Lung (tissue), 11 donors: ENCODE measurements at regions not wholly inside any gene's neighbourhood (a gene's known extent, or its start where the extent isn't known, plus 50 kb on each side); places are given as distances from the start of the nearest gene placed in this dataset.
"Not testable (repeated sequence)": the region's sequence is repeated elsewhere in the genome, so short reads cannot be mapped to it uniquely, and the experiment has no call there.

Source experiments
- ATAC-seq: fragments of 200-7000 bp; cut with Tn5 transposase; one replicate; pipeline ENCODE4 v1.9.1; 2020; ENCODE audit warnings: moderate number of reproducible peaks; ENCODE audit not compliant: insufficient read depth, low FRiP score
- DNase-seq, 3 donors: peaks; one replicate each; pipeline ENCODE4 v3.0.0-alpha.2; 2013 to 2017
- H3K27ac ChIP-seq, 2 donors: one replicate each; pipeline ENCODE4 v1.5.1; 2013; ENCODE audit warnings: mild to moderate bottlenecking in 2 of 2, moderate library complexity in 2 of 2, control low read depth in 1 of 2, inconsistent platforms in 1 of 2, low read depth in 1 of 2, low read length in 1 of 2
- H3K27me3 ChIP-seq, 3 donors: one replicate each; pipeline ENCODE4 v1.5.1; 2013; ENCODE audit warnings: low read length in 2 of 3; ENCODE audit not compliant: control insufficient read depth in 3 of 3, insufficient read depth in 3 of 3
- H3K36me3 ChIP-seq, 4 donors: one replicate each; pipeline ENCODE4 v1.5.1; 2013; ENCODE audit warnings: low read length in 4 of 4, mild to moderate bottlenecking in 1 of 4, moderate library complexity in 1 of 4; ENCODE audit not compliant: control insufficient read depth in 4 of 4, insufficient read depth in 4 of 4
- H3K4me1 ChIP-seq, 5 donors: one replicate each; pipeline ENCODE4 v1.5.1; 2013; ENCODE audit warnings: low read length in 5 of 5, mild to moderate bottlenecking in 2 of 5, moderate library complexity in 1 of 5; ENCODE audit not compliant: control insufficient read depth in 5 of 5, insufficient read depth in 5 of 5
- H3K4me3 ChIP-seq: one replicate; pipeline ENCODE4 v1.5.1; 2013; ENCODE audit warnings: mild to moderate bottlenecking, control low read depth, moderate library complexity
- H3K9ac ChIP-seq, 2 donors: one replicate each; pipeline ENCODE4 v1.5.1; 2013; ENCODE audit warnings: low read length in 2 of 2, control low read depth in 1 of 2; ENCODE audit not compliant: insufficient read depth in 1 of 2
- H3K9me3 ChIP-seq, 4 donors: one replicate each; pipeline ENCODE4 v1.5.1; 2013; ENCODE audit warnings: low read length in 3 of 4, mild to moderate bottlenecking in 1 of 4, moderate library complexity in 1 of 4; ENCODE audit not compliant: control insufficient read depth in 4 of 4, insufficient read depth in 3 of 4
- WGBS, 2 donors: extraction: QIAGEN DNeasy Blood & Tissue Kit; methylation state at CpG; one replicate each; pipeline ENCODE4 v1.1.7; 2013; 5-methylcytosine and 5-hydroxymethylcytosine counted together
- TF ChIP-seq, protein P1 (sequence below): IDR thresholded peaks from 2 replicates; pipeline ENCODE4 v1.5.1; 2012; ENCODE audit warnings: mild to moderate bottlenecking; ENCODE audit errors: control extremely low read depth, extremely low read depth
- donor health status: control.
- donor health status: control.
- donor health status: Bipolar disorder and iron deficiency.
- donor health status: healthy.
- donor health status: DM: yes; HTN: yes; CAD: no.

DNA sequence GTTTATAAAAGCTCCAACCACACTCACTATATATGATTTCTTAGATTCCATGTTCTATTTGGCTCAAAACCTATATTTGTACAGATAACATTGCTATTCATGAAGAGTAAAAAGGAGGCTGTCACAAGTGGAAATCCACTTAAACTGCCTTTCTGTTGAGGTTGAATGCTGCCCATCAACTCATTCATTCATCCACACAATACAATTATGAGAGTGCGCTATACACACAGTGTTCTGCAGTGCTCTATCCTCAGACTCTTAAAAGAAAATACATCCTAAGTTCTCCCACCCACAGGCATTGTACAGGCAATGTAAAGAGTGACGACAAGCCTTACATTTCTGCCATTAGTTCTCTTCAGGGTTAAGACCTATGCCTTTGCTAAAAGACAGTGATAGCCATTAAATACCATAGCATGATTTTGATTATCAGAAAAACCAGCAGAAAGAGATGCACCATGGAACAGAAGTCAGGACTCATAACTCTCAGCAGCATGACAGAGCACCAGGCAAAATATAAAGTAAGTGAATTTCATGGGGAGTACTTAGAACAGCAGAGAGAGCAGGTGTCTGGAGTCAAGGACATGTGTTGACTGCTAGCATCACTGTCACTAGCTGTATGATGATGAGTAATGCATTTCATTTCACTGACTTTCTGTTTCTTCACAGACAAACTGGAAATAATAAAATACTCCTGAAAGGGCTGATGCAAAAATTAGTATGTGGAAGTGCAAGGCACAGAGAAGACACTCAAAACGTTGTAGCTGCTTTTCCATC, 218.0 kb downstream of the RBM26 start:
- TF ChIP-seq, protein P1, sequence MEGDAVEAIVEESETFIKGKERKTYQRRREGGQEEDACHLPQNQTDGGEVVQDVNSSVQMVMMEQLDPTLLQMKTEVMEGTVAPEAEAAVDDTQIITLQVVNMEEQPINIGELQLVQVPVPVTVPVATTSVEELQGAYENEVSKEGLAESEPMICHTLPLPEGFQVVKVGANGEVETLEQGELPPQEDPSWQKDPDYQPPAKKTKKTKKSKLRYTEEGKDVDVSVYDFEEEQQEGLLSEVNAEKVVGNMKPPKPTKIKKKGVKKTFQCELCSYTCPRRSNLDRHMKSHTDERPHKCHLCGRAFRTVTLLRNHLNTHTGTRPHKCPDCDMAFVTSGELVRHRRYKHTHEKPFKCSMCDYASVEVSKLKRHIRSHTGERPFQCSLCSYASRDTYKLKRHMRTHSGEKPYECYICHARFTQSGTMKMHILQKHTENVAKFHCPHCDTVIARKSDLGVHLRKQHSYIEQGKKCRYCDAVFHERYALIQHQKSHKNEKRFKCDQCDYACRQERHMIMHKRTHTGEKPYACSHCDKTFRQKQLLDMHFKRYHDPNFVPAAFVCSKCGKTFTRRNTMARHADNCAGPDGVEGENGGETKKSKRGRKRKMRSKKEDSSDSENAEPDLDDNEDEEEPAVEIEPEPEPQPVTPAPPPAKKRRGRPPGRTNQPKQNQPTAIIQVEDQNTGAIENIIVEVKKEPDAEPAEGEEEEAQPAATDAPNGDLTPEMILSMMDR = no peak
- no peak overlapping the region for H3K27ac ChIP-seq
- no peak overlapping the region for H3K4me3 ChIP-seq
- no peaks in the 10 kb centered on the region for H3K4me1 ChIP-seq
- DNase-seq = no peak
- no peak for ATAC-seq
- H3K27me3 ChIP-seq = no peaks in the 10 kb centered on the region
- H3K36me3 ChIP-seq = no peaks in the 10 kb centered on the region
- 75 to 78% methylated on average over 3 of the region's 3 CpGs for WGBS, 2 donors
- H3K9me3 ChIP-seq = no peaks in the 10 kb centered on the region
- no peak overlapping the region for H3K9ac ChIP-seq

DNA sequence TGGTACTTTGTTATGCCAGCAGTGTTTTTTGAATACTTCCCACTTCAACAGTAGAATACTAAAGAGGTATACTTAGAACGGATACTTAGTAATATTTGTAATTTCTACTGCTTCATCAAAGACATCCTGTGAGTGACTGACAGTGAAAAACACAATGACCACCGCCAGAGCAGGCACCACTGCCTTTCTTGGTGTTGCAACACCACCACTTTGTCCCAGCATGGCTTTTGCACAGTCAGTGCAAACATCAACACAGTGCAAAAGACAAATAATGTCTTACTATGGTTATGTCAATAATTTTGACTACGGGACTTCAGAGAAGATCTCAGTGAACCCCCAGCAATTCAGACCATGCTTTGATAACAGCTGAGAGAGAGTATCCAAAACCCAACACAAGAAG, 220.5 kb downstream of the RBM26 start:
- 56 to 63% methylated on average over 3 of the region's 3 CpGs for WGBS, 2 donors
- no peak for ATAC-seq
- DNase-seq = no peak

DNA sequence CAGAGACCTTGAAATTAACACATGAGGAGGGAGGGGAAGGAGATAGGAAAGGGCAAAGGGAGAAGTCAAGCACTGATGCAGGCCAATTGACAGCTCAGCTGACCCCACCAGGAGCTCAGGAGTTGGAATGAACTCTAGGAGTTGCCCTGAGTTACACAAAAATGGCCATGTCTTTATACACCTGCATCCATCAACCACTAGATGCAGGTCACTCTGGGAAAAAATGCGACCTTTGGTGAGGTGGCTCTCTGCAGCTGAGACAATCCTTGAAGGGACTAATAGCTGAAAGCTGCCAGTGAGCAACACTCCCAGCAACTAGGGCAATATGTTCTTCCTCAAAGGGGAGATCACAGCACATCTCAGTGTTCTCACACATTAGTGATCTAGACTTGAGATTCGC, 222.8 kb downstream of the RBM26 start:
- WGBS, 2 donors = 95 to 96% methylated on average over 2 of the region's 2 CpGs
- H3K27ac ChIP-seq = no peak overlapping the region
- no peaks in the 10 kb centered on the region for H3K4me1 ChIP-seq
- no peaks in the 10 kb centered on the region for H3K9me3 ChIP-seq
- ATAC-seq (no peak), DNase-seq (no peak)
- TF ChIP-seq, protein P1 = no peak
- no peaks in the 10 kb centered on the region for H3K27me3 ChIP-seq
- no peak overlapping the region for H3K9ac ChIP-seq
- no peak overlapping the region for H3K4me3 ChIP-seq
- no peaks in the 10 kb centered on the region for H3K36me3 ChIP-seq

More for the DNA sequence above, 220.5 kb downstream of the RBM26 start:
- TF ChIP-seq, protein P1 = no peak
- Histone ChIP-seq H3K9ac (no peak overlapping the region), H3K27me3 (no peaks in the 10 kb centered on the region), H3K4me3 (no peak overlapping the region), H3K4me1 (no peaks in the 10 kb centered on the region), H3K9me3 (no peaks in the 10 kb centered on the region), H3K27ac (no peak overlapping the region), H3K36me3 (no peaks in the 10 kb centered on the region)

DNA sequence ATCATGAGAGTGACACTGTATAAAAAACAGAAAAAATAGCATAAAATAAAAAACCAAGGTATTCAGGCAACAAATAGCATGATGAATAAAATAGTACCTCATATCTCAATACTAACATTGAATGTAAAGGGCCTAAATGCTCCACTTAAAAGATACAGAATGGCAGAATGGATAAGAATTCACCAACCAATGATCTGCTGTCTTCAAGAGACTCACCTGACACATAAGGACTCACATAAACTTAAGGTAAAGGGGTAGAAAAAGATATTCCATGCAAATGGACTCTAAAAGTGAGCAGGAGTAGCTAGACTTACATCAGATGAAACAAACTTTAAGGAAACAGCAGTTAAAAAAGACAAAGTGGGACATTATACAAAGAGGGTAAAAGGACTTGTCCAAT, 232.4 kb downstream of the RBM26 start:
- ATAC-seq, H3K4me1 ChIP-seq, H3K4me3 ChIP-seq, H3K9ac ChIP-seq, H3K36me3 ChIP-seq, H3K9me3 ChIP-seq, H3K27me3 ChIP-seq, H3K27ac ChIP-seq, DNase-seq: not testable (repeated sequence)

DNA sequence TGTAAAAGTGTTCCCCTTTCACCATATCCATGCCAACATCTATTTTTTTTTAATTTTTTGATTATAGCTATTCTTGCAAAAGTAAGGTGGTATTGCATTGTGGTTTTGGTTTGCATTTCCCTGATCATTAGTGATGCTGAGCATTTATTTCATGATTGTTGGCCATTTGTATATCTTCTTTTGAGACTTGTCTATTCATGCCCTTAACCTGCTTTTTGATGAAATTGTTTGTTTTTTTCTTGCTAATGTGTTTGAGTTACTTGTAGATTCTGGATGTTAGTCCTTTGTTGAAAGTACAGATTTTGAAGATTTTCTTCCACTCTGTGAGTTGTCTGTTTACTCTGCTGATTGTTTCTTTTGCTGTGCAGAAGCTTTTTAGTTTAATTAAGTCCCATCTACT, 233.1 kb downstream of the RBM26 start:
- not testable (repeated sequence) for H3K27ac ChIP-seq, H3K9ac ChIP-seq, ATAC-seq, H3K4me1 ChIP-seq, H3K9me3 ChIP-seq, H3K4me3 ChIP-seq, DNase-seq, H3K36me3 ChIP-seq, H3K27me3 ChIP-seq
